OCI-LY1 (cell line): ENCODE measurements at regions not wholly inside any gene's neighbourhood (a gene's known extent, or its start where the extent isn't known, plus 50 kb on each side); places are given as distances from the start of the nearest gene placed in this dataset.

Source experiments
- H2AFZ ChIP-seq: fragments of 200-600 bp; sonication (generic), shearing (Covaris generic); 2 replicates; pipeline ENCODE4 v1.6.0; 2014; ENCODE audit warnings: antibody characterized with exemption, mild to moderate bottlenecking, low read length
- H3F3A ChIP-seq: fragments of 200-600 bp; sonication (generic), shearing (Covaris generic); 2 replicates; pipeline ENCODE4 v1.6.0; 2014; ENCODE audit warnings: mild to moderate bottlenecking, antibody characterized with exemption, low read length, moderate library complexity; ENCODE audit not compliant: insufficient read depth
- H3K27ac ChIP-seq: fragments of 200-600 bp; sonication (generic); 2 replicates; pipeline ENCODE4 v1.5.1; 2014; ENCODE audit warnings: low read length, mixed run types, mild to moderate bottlenecking, low read depth; ENCODE audit not compliant: poor library complexity, severe bottlenecking
- H3K27me3 ChIP-seq: fragments of 200-600 bp; sonication (generic); 2 replicates; pipeline ENCODE4 v1.6.0; 2014; ENCODE audit warnings: antibody characterized with exemption, mild to moderate bottlenecking, low read length, moderate library complexity; ENCODE audit not compliant: insufficient read depth
- H3K36me3 ChIP-seq: fragments of 200-600 bp; sonication (generic); 2 replicates; pipeline ENCODE4 v1.6.1; 2014; ENCODE audit warnings: mild to moderate bottlenecking, antibody characterized with exemption, low read length, moderate library complexity, mixed read lengths; ENCODE audit not compliant: insufficient read depth
- H3K4me1 ChIP-seq: fragments of 200-600 bp; sonication (generic); 2 replicates; pipeline ENCODE4 v1.5.1; 2014; ENCODE audit warnings: mild to moderate bottlenecking, low read length, moderate library complexity; ENCODE audit not compliant: insufficient read depth, severe bottlenecking
- H3K4me2 ChIP-seq: fragments of 200-600 bp; sonication (generic), shearing (Covaris generic); 2 replicates; pipeline ENCODE4 v1.6.1; 2014; ENCODE audit warnings: low read length
- H3K4me3 ChIP-seq: fragments of 200-600 bp; sonication (generic); 2 replicates; pipeline ENCODE4 v1.5.1; 2014; ENCODE audit warnings: low read length, low read depth, mild to moderate bottlenecking, mixed read lengths; ENCODE audit not compliant: poor library complexity, severe bottlenecking
- H3K79me2 ChIP-seq: fragments of 200-600 bp; shearing (Covaris generic); 2 replicates; pipeline ENCODE4 v1.6.1; 2016; ENCODE audit warnings: mixed run types, low read length, mixed read lengths; ENCODE audit not compliant: insufficient read depth
- H3K9ac ChIP-seq: fragments of 200-600 bp; sonication (generic), shearing (Covaris generic); 2 replicates; pipeline ENCODE4 v1.6.1; 2014; ENCODE audit warnings: mild to moderate bottlenecking, low read length, mixed read lengths
- H3K9me2 ChIP-seq: fragments of 200-600 bp; sonication (generic), shearing (Covaris generic); 2 replicates; pipeline ENCODE4 v1.6.1; 2014; ENCODE audit warnings: low read depth, mild to moderate bottlenecking, low read length, mixed read lengths
- H3K9me3 ChIP-seq: fragments of 200-600 bp; shearing (Covaris generic); 2 replicates; pipeline ENCODE4 v1.6.1; 2014; ENCODE audit warnings: low read length, mixed read lengths
- H4K20me1 ChIP-seq: fragments of 200-600 bp; sonication (generic), shearing (Covaris generic); 2 replicates; pipeline ENCODE4 v1.6.0; 2016; ENCODE audit warnings: mild to moderate bottlenecking, low read length; ENCODE audit not compliant: insufficient read depth
- EZH2 ChIP-seq: fragments of 200-600 bp; sonication (generic), shearing (Covaris generic); IDR thresholded peaks from 2 replicates; pipeline ENCODE4 v1.8.0; 2017; ENCODE audit warnings: borderline replicate concordance, mixed run types, mild to moderate bottlenecking, antibody characterized with exemption, low read length, moderate library complexity, mixed read lengths
- TF ChIP-seq, protein P1 (sequence below): fragments of 200-600 bp; sonication (generic), shearing (Covaris generic); IDR thresholded peaks from 2 replicates; pipeline ENCODE4 v1.5.1; 2017; ENCODE audit warnings: mild to moderate bottlenecking, antibody characterized with exemption, low read length, moderate library complexity, mixed read lengths

DNA sequence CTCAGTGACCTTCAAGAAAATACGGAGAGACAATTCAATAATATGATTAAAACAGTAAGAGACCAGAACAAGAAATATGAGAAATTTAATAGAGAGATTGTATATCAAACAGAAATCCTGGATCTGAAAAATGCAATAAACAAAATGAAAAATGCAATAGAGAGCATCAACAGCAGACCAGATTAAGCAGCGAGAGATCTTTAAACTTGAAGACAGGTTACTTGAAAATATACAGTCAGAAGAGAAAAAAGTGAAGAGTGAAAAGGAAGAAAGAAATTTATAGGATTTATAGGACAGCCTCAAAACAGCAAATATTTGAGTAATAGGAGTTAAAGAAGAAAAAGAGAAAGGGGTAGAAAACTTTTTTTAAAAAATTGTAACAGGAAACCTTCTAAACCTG is 813.9 kb upstream of the GRM7 start:
- H4K20me1 ChIP-seq = no peaks in the 10 kb centered on the region
- H3K4me3 ChIP-seq = no peak overlapping the region
- H3K4me1 ChIP-seq = no peaks in the 10 kb centered on the region
- H3K4me2 ChIP-seq = no peak overlapping the region
- TF ChIP-seq, protein P1, sequence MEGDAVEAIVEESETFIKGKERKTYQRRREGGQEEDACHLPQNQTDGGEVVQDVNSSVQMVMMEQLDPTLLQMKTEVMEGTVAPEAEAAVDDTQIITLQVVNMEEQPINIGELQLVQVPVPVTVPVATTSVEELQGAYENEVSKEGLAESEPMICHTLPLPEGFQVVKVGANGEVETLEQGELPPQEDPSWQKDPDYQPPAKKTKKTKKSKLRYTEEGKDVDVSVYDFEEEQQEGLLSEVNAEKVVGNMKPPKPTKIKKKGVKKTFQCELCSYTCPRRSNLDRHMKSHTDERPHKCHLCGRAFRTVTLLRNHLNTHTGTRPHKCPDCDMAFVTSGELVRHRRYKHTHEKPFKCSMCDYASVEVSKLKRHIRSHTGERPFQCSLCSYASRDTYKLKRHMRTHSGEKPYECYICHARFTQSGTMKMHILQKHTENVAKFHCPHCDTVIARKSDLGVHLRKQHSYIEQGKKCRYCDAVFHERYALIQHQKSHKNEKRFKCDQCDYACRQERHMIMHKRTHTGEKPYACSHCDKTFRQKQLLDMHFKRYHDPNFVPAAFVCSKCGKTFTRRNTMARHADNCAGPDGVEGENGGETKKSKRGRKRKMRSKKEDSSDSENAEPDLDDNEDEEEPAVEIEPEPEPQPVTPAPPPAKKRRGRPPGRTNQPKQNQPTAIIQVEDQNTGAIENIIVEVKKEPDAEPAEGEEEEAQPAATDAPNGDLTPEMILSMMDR = no peak
- TF ChIP-seq EZH2 = no peak
- no peak overlapping the region for H3K27ac ChIP-seq
- H2AFZ ChIP-seq = no peak overlapping the region
- no peak overlapping the region for H3K9ac ChIP-seq
- no peaks in the 10 kb centered on the region for H3K79me2 ChIP-seq
- peaks cover 2% of the 10 kb centered on the region; the same call in 1 of the 2 replicates for H3K9me3 ChIP-seq
- no peaks in the 10 kb centered on the region for H3F3A ChIP-seq
- H3K27me3 ChIP-seq = no peaks in the 10 kb centered on the region
- H3K9me2 ChIP-seq = no peaks in the 10 kb centered on the region
- no peaks in the 10 kb centered on the region for H3K36me3 ChIP-seq

DNA sequence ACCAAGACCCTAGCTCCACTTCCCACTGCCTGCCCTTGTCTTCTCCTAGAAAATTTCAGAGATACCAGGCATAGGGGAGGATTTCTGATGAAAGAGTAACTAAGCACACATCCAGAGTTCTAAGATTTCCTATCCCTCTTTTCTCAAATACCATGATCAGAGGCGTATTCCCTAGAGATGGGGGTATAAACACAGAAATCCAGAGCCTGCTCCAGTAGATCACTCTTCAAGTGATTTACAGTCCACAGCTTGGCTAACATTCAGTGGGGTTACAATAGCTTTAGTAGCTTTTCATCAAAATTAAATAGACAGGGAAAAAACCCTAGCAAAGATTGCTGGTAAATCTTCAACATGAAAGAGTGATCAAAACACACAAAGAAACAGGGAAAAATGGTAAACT is 800.7 kb upstream of the GRM7 start:
- no peaks in the 10 kb centered on the region for H4K20me1 ChIP-seq
- H3K27me3 ChIP-seq = no peaks in the 10 kb centered on the region
- TF ChIP-seq, protein P1 = no peak
- no peak for TF ChIP-seq EZH2
- no peak overlapping the region for H3K4me3 ChIP-seq
- H3K9me2 ChIP-seq = no peaks in the 10 kb centered on the region
- no peaks in the 10 kb centered on the region for H3K79me2 ChIP-seq
- H3K4me2 ChIP-seq = no peak overlapping the region
- H3K9me3 ChIP-seq = no peaks in the 10 kb centered on the region
- no peaks in the 10 kb centered on the region for H3K4me1 ChIP-seq
- H3K36me3 ChIP-seq = no peaks in the 10 kb centered on the region
- H3K27ac ChIP-seq = no peak overlapping the region
- no peak overlapping the region for H2AFZ ChIP-seq
- H3F3A ChIP-seq = no peaks in the 10 kb centered on the region
- no peak overlapping the region for H3K9ac ChIP-seq

DNA sequence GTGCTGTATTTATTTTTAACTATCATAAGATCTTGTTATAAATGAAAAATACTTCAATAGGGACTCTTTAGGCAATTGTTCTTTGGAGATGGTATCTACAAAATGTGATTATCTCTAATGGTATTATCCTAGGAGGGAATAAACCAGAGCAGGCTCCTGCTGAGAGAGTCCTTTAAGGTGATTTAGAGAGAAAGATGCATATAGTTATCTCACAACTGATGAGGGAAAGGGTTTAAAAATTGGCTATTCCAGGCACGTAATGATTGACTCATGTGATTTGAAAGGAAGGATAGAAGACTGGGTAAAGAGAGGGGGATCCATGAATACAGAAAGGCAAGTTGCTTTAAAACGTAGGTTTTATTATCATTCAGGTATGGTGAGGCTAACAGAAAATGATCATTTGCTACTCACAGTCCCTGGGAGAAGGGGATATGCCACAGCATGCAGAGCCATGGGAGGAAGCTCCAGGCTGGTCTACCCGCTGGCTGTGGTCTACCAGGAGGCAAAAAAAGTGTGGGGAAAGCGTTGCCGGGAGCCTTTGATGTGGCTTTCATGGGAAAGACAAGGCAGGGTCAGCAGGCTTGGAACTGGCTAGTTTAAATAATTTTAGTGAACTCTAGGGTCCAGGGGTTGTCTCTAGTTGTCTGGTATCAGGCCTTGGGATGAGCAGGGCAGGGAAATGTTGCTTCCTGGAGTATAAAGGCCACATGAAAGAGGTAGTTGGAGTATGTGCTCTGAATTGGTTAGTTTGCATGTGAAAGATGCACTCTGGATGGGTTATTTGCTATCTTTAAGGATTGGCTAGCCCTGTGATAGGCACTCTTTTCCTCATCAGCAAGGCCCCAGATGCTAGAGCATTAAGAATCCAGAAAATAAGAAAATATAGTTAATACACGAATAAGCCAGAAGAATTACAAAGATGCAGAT is 798.4 kb upstream of the GRM7 start:
- H3K4me1 ChIP-seq = no peaks in the 10 kb centered on the region
- no peak overlapping the region for H3K27ac ChIP-seq

More for the DNA sequence above, 798.4 kb upstream of the GRM7 start:
- Histone ChIP-seq H3K9me2 (no peaks in the 10 kb centered on the region), H3K4me2 (no peak overlapping the region), H3F3A (no peaks in the 10 kb centered on the region), H2AFZ (no peak overlapping the region), H3K27me3 (no peaks in the 10 kb centered on the region), H3K9me3 (no peaks in the 10 kb centered on the region), H4K20me1 (no peaks in the 10 kb centered on the region), H3K79me2 (no peaks in the 10 kb centered on the region), H3K9ac (no peak overlapping the region), H3K4me3 (no peak overlapping the region), H3K36me3 (no peaks in the 10 kb centered on the region)
- no peak for TF ChIP-seq EZH2
- TF ChIP-seq, protein P1 = no peak
